Kidney glomerular epithelial cell (primary cell): ENCODE measurements at regions not wholly inside any gene's neighbourhood (a gene's known extent, or its start where the extent isn't known, plus 50 kb on each side); places are given as distances from the start of the nearest gene placed in this dataset.
"Not testable (repeated sequence)": the region's sequence is repeated elsewhere in the genome, so short reads cannot be mapped to it uniquely, and the experiment has no call there.

Experiments used
- DNase-seq: peaks from one replicate; lab custom pipeline; 2025; lab: John Stamatoyannopoulos, UW

GRCh38 chr9:16052757-16053530 is 500.1 kb downstream of the CCDC171 start:
- no peak for DNase-seq

DNA sequence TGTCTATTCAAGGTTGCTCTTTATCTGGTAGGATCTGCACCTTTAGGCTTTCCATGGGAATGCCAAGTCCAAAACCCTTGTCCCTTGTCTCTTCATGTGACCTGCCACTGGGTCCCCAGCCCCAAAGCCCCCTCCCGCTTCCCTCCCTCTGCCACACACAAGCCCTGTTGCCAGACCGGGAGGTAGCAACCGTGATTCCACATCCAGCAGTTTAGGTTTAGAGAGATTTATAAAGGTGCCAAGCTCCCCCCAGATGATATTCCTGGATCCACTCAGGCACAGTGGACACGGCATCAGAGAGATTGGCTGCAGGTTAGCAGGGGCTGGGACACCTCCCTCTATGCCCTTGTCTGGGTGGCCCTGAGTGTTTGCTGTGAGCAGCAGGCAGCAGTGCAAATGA is 504.7 kb downstream of the CCDC171 start:
- DNase-seq, result no peak

GRCh38 chr9:16058131-16058549 is 505.3 kb downstream of the CCDC171 start:
- peak; percentile 78 for DNase-seq

- no peak for DNase-seq
Measured at GRCh38 chr9:16060436-16061129, 507.7 kb downstream of the CCDC171 start.

DNA sequence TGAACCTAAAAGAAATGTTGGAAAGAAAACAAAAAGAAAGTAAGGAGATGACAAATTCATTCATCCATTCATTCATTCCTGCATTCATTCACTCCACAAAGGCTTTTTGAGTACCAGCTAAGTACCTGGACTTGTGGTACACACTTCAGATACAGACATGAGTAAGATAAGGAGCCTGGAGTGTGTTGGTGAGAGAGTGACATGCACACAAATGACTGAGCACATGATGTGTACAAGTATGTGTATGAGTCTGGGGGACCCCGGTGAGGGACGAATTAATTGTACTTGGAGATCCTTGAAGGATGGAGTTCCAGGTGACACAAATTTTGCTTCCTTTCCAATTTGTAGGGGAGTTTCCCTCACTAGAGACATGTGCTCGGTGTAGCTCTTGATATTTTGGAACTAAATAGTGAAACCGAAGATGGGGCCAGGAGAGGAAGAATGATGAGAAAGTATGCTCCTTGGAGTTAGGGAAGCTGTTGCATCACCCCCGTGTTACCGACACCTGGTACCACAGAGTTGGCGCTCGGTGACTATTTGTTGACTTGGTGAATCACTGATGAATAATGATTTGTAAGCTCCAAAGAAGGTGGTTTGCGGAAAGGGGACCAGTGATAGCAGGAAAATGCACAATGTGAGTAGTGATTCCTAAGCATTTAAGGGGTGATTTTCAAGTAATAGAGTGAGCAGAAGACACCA is 509.8 kb downstream of the CCDC171 start:
- DNase-seq, result peak; percentile 98

DNA sequence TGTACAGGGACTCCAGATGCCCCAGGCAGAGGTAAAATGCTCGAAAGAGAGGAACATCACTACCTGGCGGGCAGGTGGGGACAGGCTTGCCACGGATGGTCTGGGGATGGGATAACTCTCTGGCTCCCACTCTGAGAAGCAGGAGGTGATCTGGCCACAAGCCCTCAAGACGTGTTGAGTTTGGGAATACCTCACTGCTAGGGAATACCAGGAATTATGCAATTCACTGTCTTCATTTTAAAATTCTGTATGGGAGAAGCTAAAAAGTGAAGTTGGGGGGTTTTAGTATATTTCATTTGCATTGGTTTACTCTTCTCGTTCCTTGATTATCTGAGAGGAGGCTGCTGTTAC is 510.4 kb downstream of the CCDC171 start:
- DNase-seq, result no peak

GRCh38 chr9:16064771-16065170 is 511.9 kb downstream of the CCDC171 start:
- peak; percentile 56 for DNase-seq

DNA sequence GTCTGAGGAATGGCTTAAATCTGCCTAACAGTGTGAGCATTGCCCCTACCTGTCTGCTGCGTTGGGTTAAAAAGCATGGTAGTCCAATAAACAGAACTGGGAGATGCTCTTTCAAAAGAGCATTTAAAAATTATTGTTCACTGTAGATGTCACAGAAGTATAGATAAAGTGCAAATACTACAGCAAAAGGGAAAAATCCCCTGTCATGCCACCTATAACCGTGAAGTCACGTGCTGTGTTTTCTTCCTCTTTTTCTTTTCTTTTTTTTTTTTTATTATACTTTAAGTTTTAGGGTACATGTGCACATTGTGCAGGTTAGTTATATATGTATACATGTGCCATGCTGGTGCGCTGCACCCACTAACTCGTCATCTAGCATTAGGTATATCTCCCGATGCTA is 513.4 kb downstream of the CCDC171 start:
- DNase-seq, result not testable (repeated sequence)

- DNase-seq, result no peak
Measured at GRCh38 chr9:16068476-16068875, 515.6 kb downstream of the CCDC171 start.

DNA sequence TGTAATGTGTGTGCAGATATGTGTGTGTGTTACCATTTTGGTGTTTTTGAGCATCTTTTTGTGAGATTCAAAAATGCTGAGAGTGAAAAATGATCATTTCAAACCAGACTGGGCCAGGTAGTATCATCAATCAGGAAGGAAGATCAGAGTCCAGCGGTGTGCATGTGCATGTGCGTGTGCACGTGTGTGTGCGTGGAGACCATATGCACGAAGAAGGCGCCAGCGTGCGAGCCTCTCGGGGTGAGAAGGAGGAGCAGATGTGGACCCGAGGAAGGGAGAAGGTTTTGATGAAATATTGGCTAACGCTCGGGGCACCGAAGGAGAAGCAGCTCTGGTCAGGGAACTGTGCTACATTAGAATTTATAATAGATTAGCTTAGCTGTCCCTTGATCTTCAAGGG is 516.4 kb downstream of the CCDC171 start:
- no peak for DNase-seq

- DNase-seq, result peak; percentile 97
Measured at GRCh38 chr9:16069671-16070454, 517.0 kb downstream of the CCDC171 start.

DNA sequence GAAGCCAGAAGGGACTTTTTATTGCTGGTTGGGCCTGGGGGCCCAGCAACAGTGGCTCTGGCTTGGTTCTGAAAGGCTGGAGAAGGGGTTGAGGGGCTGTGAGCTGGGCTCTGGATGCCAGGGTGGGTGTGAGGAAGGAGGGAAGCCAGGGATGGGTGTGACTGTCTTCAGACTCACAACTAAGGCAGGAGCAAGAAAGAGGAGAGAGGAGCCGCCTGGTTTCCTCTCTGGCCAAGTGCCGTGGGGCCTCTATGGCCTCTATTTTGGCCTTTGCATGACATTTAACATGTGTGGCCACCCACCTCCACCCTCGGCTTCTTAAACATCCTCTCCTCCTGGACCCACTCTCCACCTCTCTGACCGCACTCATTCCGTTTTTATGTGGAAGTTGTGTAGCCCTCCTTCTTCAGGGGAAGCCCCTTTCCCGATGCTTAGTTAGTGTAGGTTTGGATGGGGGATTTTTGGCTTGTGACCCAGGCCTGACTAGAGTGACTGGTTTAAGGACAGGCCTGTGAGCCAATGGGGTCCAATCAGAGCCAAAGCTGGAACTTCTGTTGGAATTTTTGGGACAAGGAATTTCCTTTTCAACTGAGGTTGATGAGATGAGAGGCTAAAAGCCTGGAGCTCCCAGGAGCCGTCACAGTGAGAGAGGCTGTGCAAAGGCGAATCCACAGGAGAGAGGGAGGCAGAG is 517.8 kb downstream of the CCDC171 start:
- DNase-seq, result no peak

- DNase-seq, result no peak
Measured at GRCh38 chr9:16071400-16071799, 518.6 kb downstream of the CCDC171 start.

- DNase-seq, result no peak
Measured at GRCh38 chr9:16074963-16075362, 522.1 kb downstream of the CCDC171 start.

- no peak for DNase-seq
Measured at GRCh38 chr9:16075696-16076095, 522.9 kb downstream of the CCDC171 start.

- no peak for DNase-seq
Measured at GRCh38 chr9:16076511-16076910, 523.7 kb downstream of the CCDC171 start.

DNA sequence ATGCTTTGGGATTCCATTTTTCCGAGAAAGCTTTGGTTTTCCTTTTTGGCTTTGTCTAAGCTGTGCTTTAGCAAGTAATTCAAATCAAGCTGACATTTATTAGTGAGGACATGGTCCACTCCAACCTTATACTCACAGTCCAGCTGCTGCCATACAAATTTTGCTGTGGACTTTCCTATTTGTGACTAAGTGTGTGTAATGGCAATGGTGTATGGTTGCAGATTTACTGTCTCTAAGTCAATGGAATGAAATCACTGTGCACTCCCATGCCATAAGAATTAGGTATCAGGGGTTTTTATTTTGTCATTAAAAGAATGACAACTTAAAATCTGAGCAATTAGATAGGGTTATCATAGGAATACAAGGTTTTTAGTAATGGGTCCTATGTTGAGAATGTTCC is 530.0 kb downstream of the CCDC171 start:
- DNase-seq, result no peak

- no peak for DNase-seq
Measured at GRCh38 chr9:16085167-16085726, 532.4 kb downstream of the CCDC171 start.

DNA sequence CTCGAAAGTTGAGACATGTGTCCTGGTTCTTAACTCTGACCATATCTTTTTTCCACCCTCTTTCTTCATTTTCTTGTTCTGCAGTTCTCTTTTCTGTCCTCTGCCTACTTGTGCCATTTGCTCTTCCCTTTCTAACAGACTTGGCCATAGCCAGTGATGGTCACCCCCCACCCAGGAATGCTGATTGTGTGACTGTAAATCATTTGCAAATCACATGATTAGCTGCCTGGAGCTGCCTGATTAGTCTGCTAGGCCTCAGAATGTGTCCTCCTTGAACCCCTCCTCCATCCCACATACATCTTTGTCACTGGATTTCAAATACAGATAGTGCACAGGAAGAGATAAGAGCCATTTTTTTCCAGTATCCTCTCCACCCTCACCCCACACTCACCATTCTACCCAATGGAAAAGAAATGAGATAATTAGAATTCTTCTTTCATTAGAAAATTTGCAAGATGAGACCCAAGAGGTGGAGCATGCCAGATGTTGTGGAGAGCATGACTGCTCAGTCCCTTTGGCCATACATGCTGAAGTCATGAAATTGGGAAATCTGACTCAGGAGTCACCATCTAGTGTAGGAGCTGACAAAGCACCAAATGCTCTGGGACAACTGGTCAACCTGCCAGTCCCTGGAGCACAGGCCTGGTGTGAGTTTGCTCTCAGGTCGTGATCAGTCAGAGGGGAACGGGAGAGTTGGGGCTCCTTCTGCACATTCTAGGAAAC is 538.2 kb downstream of the CCDC171 start:
- peak; percentile 12 for DNase-seq
